Endodermal cell (in vitro differentiated cells): ENCODE measurements at regions not wholly inside any gene's neighbourhood (a gene's known extent, or its start where the extent isn't known, plus 50 kb on each side); places are given as distances from the start of the nearest gene placed in this dataset.
A peak's percentile ranks its signal among the peaks of the same experiment; 100 is the strongest.

ENCODE experiments used
- DNase-seq: peaks from one replicate; pipeline ENCODE4 v3.0.0-alpha.2; 2017
- H3K27ac ChIP-seq: 2 replicates; pipeline ENCODE4 v1.5.1; 2013; ENCODE audit warnings: mild to moderate bottlenecking, low read depth, low read length, moderate library complexity
- H3K27me3 ChIP-seq: 2 replicates; pipeline ENCODE4 v1.6.1; 2013; ENCODE audit warnings: mild to moderate bottlenecking, low read length, moderate library complexity; ENCODE audit not compliant: insufficient read depth, control insufficient read depth, poor library complexity, severe bottlenecking
- H3K36me3 ChIP-seq: 2 replicates; pipeline ENCODE4 v1.7.0; 2013; ENCODE audit warnings: mild to moderate bottlenecking, low read length, moderate library complexity; ENCODE audit not compliant: control insufficient read depth, insufficient read depth
- H3K4me1 ChIP-seq: one replicate; pipeline ENCODE4 v1.7.0; 2013; ENCODE audit warnings: low read length; ENCODE audit not compliant: control insufficient read depth, insufficient read depth
- H3K4me3 ChIP-seq: 2 replicates; pipeline ENCODE4 v1.5.1; 2013; ENCODE audit warnings: mild to moderate bottlenecking, low read length, moderate library complexity
- H3K9ac ChIP-seq: 2 replicates; pipeline ENCODE4 v1.6.1; 2013; ENCODE audit warnings: mild to moderate bottlenecking, low read length, moderate library complexity; ENCODE audit not compliant: poor library complexity, severe bottlenecking; ENCODE audit errors: extremely low read depth
- H3K9me3 ChIP-seq: 2 replicates; pipeline ENCODE4 v1.6.1; 2013; ENCODE audit warnings: mild to moderate bottlenecking, low read length, moderate library complexity; ENCODE audit not compliant: control insufficient read depth
- H3K27ac Mint-ChIP-seq: 2 replicates; pipeline ENCODE4 v1.8.0; 2020; ENCODE audit warnings: mixed read lengths
- H3K27me3 Mint-ChIP-seq: 2 replicates; pipeline ENCODE4 v1.8.0; 2021; ENCODE audit warnings: mild to moderate bottlenecking, mixed read lengths; ENCODE audit not compliant: insufficient read depth
- H3K36me3 Mint-ChIP-seq: 2 replicates; pipeline ENCODE4 v1.8.0; 2020; ENCODE audit warnings: low read depth, mixed read lengths
- H3K4me1 Mint-ChIP-seq: 2 replicates; pipeline ENCODE4 v1.8.0; 2020; ENCODE audit warnings: mixed read lengths
- H3K4me3 Mint-ChIP-seq: 2 replicates; pipeline ENCODE4 v1.8.0; 2020; ENCODE audit warnings: mild to moderate bottlenecking, moderate library complexity, mixed read lengths
- H3K9me3 Mint-ChIP-seq: 2 replicates; pipeline ENCODE4 v1.8.0; 2020; ENCODE audit warnings: mild to moderate bottlenecking, mixed read lengths
- WGBS, 2 experiments: methylation state at CpG; one replicate each; pipeline versions ENCODE4 v1.1.5 to v1.1.7; 2013; ENCODE audit warnings: missing lambda C conversion rate in 2 of 2, mixed read lengths in 1 of 2; ENCODE audit not compliant: insufficient coverage in 1 of 2, insufficient read length in 1 of 2; 5-methylcytosine and 5-hydroxymethylcytosine counted together
- TF ChIP-seq, protein P1 (sequence below): fragments of 200-600 bp; sonication (generic); conservative IDR thresholded peaks from 2 replicates; pipeline ENCODE4 v1.5.0; 2021; ENCODE audit warnings: antibody characterized with exemption, mild to moderate bottlenecking

DNA sequence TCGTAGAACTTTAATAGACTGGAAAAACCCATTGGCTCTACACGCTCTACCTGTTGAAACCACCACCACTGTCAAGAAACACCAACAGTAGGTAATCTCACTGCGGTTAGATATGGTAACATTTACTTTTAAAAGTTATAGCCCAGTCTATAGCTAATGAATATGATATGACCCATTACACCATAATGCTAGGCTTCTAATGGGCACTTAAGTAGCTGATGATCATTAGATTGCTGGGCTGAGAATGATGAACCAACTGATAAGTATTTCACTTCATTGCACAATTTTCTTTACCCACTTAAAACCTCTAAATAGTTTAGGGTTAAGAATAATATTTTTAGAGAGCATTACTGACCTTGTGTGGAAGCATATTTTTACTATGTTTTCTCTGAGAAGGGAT is 788.9 kb upstream of the CA10 start:
- Mint-ChIP-seq H3K4me1 (peaks cover 15% of the 10 kb centered on the region), H3K27me3 (no peaks in the 10 kb centered on the region), H3K27ac (no peak overlapping the region), H3K36me3 (no peaks in the 10 kb centered on the region), H3K4me3 (no peak overlapping the region), H3K9me3 (peaks cover 4% of the 10 kb centered on the region)
- Histone ChIP-seq H3K4me1 (no peaks in the 10 kb centered on the region), H3K9ac (no peak overlapping the region), H3K27ac (no peak overlapping the region), H3K4me3 (no peak overlapping the region), H3K36me3 (no peaks in the 10 kb centered on the region), H3K9me3 (peaks cover 26% of the 10 kb centered on the region), H3K27me3 (no peaks in the 10 kb centered on the region)
- TF ChIP-seq, protein P1, sequence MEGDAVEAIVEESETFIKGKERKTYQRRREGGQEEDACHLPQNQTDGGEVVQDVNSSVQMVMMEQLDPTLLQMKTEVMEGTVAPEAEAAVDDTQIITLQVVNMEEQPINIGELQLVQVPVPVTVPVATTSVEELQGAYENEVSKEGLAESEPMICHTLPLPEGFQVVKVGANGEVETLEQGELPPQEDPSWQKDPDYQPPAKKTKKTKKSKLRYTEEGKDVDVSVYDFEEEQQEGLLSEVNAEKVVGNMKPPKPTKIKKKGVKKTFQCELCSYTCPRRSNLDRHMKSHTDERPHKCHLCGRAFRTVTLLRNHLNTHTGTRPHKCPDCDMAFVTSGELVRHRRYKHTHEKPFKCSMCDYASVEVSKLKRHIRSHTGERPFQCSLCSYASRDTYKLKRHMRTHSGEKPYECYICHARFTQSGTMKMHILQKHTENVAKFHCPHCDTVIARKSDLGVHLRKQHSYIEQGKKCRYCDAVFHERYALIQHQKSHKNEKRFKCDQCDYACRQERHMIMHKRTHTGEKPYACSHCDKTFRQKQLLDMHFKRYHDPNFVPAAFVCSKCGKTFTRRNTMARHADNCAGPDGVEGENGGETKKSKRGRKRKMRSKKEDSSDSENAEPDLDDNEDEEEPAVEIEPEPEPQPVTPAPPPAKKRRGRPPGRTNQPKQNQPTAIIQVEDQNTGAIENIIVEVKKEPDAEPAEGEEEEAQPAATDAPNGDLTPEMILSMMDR, result no peak
- 56% methylated on average over 3 of the region's 3 CpGs; no CpG with 5 or more reads in 1 of the 2 experiments for WGBS, 2 experiments
- DNase-seq, result no peak

DNA sequence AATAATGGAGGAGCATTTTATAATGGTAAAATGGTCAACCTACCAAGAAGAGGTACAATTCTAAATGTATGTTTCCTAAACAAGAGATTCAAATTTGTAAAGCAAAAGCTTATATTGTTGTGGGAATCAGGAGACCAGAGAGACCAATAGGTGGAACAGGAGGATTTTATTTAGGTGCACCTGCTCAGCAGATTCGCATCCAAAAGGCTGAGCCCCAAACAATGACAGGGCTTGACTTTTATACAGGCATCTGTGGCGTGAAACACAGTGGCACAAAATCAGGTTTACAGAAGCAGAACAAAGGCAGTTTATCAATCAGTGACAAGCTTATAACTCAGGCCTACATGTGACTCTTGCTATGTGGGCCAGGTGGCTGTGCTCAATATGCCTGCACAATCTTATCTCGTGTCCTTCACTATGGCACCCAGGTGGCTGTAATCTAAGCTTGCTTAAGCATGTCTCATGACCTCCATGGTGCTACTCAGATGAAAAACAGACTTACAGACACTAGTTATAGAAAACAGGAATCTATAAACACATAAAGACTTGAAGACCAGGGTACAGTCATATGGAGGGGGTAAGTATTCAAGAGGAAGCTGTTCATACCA is 780.2 kb upstream of the CA10 start:
- Histone ChIP-seq H3K4me1 (no peaks in the 10 kb centered on the region), H3K9ac (no peak overlapping the region), H3K27ac (no peak overlapping the region), H3K27me3 (no peaks in the 10 kb centered on the region), H3K4me3 (peak overlapping the region; percentile 28), H3K9me3 (peaks cover 44% of the 10 kb centered on the region), H3K36me3 (no peaks in the 10 kb centered on the region)
- no peak for DNase-seq
- Mint-ChIP-seq H3K4me1 (peaks cover 14% of the 10 kb centered on the region), H3K36me3 (peaks cover 5% of the 10 kb centered on the region), H3K9me3 (peaks cover 40% of the 10 kb centered on the region), H3K4me3 (no peak overlapping the region), H3K27ac (no peak overlapping the region), H3K27me3 (no peaks in the 10 kb centered on the region)
- TF ChIP-seq, protein P1, result no peak
- WGBS, 2 experiments, result 82 to 83% methylated on average over 3 of the region's 3 CpGs

DNA sequence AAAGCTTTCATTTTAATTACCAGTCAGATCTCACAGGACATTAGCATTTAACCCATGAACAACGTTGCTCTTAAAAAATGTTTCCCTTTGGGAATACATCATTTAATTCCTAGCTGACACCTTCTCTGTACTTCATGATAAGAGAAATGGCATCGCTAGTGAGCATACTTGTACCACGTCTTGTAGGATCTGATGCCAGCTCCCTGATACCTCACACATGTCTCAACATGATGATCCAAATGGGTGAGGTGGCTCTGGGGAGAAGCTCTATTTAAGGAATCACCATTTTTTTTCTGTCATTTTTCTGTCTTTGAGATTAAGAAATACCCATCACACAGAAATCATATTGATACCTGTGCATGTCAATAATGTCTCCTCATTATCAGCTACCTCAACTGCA is 772.1 kb upstream of the CA10 start:
- Mint-ChIP-seq H3K36me3 (no peaks in the 10 kb centered on the region), H3K4me1 (peaks cover 14% of the 10 kb centered on the region), H3K27me3 (no peaks in the 10 kb centered on the region), H3K27ac (no peak overlapping the region), H3K4me3 (no peak overlapping the region), H3K9me3 (peaks cover 5% of the 10 kb centered on the region)
- no peak for DNase-seq
- Histone ChIP-seq H3K9ac (no peak overlapping the region), H3K9me3 (peaks cover 11% of the 10 kb centered on the region), H3K36me3 (no peaks in the 10 kb centered on the region), H3K4me1 (no peaks in the 10 kb centered on the region), H3K27ac (no peak overlapping the region), H3K4me3 (no peak overlapping the region), H3K27me3 (no peaks in the 10 kb centered on the region)
- WGBS, 2 experiments, result 91 to 100% methylated on average over 1 to 3 of the region's 3 CpGs
- TF ChIP-seq, protein P1, result no peak
